NCI-H69 (cell line): ENCODE measurements at regions not wholly inside any gene's neighbourhood (a gene's known extent, or its start where the extent isn't known, plus 50 kb on each side); places are given as distances from the start of the nearest gene placed in this dataset.

ENCODE experiments used
- DNase-seq: peaks from one replicate; lab custom pipeline; 2025; lab: John Stamatoyannopoulos, UW

DNA sequence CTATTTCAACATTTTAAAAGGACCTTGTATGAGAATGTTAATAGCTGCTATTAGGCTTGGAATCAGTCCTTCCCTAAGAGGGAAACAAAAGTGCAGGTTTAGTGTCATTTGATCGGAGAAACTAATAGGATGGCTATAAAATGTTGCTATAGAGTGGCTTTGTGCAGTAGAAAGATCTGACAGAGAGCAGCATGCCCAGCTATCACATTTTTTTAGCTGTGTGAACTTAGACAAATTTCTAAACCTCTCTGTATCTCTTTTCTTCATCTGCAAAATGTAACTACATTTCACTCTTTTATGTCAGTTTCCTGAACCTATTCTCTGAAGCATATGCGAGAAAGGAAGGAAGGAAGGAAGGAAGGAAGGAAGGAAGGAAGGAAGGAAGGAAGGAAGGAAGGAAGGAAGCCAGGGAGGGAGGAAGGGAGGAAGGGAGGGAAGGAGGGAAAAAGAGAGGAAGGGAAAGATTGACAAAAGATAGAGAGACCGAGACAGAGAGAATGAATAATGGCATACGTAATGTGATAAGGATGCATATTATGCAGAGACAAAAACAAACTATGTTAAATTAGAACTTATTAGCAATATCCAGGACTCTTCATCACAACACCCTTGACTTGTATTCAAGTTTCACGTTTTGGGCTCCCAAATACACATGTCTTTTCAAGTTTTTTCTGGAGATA, 52.6 kb upstream of the CDH8 start:
- DNase-seq = no peak
